ENCODE measurements at regions not wholly inside any gene's neighbourhood (a gene's known extent, or its start where the extent isn't known, plus 50 kb on each side); places are given as distances from the start of the nearest gene placed in this dataset.

DNA sequence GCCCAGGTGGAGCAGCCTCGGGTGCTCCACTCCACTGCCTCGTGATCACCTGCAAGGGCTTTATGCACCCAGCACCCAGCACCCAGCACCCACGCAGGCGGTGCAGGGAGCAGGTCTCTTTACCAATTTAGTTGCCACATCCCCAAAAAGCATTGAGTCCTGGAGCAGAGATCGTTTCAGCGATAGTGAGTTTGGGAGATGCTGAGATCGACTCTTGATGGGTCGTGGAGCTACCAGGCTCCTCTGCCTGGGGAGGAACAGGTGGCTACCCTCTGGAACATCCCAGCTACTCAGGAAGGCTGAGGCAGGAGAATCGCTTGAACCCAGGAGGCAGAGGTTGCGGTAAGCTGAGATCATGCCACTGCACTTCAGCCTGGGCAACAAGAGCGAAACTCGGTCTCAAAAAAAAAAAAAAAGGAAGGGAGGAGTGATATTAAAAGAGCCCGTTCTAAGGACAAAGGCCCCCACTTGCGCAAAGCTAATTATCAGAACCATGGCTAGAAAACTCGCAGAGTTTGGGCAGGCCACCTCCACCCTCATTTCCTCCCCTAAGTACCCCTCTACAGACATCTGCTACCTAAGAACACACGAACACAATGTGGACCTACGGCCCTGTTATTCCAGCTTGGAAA, 106.5 kb upstream of the SLC45A1 start:
- no peak for TF ChIP-seq CTCF (IDR thresholded peaks at IDR 0.05; ENCODE audit: poor library complexity, severe bottlenecking)
- TF ChIP-seq EP300 (conservative IDR thresholded peaks at IDR 0.05; ENCODE audit: poor library complexity, severe bottlenecking), result no peak
- no peak for TF ChIP-seq POLR2AphosphoS5 (IDR thresholded peaks at IDR 0.05)
- TF ChIP-seq EZH2 (IDR thresholded peaks at IDR 0.05; ENCODE audit: borderline replicate concordance, insufficient read depth, low read length, poor library complexity, severe bottlenecking), result no peak
